NT2/D1 (cell line): ENCODE measurements at regions not wholly inside any gene's neighbourhood (a gene's known extent, or its start where the extent isn't known, plus 50 kb on each side); places are given as distances from the start of the nearest gene placed in this dataset.

Experiments
- YY1 ChIP-seq: IDR thresholded peaks from 2 replicates; pipeline ENCODE4 v1.6.1; 2011; ENCODE audit not compliant: insufficient read length, insufficient read depth
- ZNF274 ChIP-seq: IDR thresholded peaks from 2 replicates; pipeline ENCODE4 v1.6.1; 2011; ENCODE audit warnings: mild to moderate bottlenecking, low read depth, low read length

DNA sequence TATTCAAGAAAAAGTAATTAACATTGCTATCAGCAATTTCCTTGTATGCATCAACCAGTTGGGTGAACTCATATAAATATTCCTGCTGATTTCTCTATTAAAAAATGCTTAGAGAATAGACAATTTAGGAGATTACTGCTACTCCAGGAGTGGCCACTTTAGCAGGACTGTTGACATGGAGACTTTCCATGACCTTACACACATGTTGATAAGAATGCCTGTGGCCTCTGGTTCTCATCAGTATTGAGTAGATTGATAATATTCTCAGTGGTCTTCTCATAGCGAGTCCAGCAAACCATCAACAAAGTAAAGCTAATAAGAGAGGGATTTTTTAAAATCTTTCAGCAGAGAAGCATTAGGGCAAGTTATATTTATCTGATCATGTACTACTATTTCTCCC lies 208.4 kb upstream of the MARCKS start:
- no peak for TF ChIP-seq YY1
- no peak for TF ChIP-seq ZNF274
